Fibroblast of skin of scalp (primary cell): ENCODE measurements at regions not wholly inside any gene's neighbourhood (a gene's known extent, or its start where the extent isn't known, plus 50 kb on each side); places are given as distances from the start of the nearest gene placed in this dataset.
"Not testable (repeated sequence)": the region's sequence is repeated elsewhere in the genome, so short reads cannot be mapped to it uniquely, and the experiment has no call there.

Experiments used
- DNase-seq: peaks from one replicate; pipeline ENCODE4 v3.0.0-alpha.2; 2013

DNA sequence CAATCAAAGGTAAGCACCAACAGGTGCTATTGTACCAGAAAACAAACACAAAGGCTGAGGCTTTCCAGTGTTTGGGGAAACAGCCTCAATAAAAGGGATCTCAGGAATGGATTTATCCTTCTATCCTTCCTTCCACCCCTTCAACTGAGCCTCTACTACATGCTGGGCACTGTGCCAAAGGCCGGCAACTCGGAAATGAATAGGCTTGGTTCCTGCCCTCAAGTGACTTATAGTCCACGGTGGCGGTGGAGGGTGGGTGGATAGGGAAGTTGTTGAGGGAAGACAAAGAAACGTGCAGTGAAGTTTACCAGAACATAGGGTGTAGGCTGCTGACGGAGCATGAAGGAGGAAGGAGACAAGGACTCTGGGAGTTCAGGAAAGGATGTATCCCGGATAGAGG lies 73.4 kb upstream of the TAB2 start:
- DNase-seq = no peak

DNA sequence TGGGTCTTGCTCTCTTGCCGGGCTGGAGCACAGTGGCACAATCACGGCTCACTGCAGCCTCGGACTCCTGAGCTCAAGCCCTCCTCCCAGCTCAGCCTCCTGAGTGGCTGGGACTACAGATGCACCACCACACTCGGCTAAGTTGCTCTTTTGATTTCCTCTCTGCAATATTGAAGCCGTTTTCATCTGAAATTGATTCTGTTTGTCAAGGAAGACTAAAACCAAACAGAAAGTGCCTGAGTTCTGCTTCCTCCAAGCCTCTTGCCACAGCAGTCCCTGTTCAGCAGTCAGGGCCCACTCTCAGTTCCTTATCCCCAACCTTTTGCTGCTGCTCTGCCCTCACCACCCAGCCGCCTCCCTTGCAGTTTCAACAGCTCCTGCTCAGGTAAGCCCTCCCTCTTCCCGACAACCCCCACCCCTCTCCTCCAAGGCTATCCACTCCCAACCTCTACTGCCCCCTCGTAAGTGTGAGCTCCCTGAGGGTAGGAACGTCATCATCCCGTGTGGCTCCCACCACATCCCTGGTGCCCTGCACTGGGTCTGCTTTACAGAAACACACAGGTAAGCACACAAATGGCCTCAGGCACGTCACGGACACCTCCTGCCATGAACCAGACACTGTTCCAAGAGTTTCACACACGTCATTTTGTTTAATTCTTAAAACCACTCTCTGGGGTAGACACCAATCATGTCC lies 70.7 kb upstream of the TAB2 start:
- DNase-seq = no peak

GRCh38 chr6:149247385-149247763 lies 70.1 kb upstream of the TAB2 start:
- no peak for DNase-seq

- DNase-seq = not testable (repeated sequence)
These were observed 69.2 kb upstream of the TAB2 start for GRCh38 chr6:149248263-149248662.

DNA sequence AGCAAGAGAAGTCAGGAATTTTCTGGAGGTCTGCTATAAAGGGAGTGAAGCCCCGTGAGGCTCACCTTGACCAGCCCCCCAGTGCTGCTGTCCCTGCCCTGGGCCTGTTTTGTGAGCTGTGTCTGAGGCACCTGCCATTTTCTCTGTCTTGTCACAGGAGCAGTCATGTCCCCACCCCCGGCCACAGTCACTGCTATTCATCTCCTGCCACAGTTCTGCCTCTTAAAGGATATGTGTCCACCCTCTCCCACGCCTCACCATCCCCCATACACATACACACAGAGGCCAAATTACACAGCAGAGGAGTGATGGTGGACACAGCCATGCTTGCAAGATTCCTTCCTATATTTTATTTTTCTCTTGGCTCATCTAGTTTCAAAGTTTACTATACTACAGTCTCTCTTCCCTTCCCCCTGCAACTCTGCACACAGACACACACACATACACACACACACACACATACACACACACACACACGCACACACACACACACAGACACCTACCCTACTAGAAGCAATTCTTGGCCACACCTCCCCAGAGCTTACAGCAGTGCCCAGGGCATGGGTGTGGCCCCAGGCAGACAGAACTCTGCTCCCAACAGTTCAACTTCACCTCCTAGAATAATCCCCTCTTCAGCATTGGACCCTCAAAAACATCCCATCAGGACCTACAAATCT lies 68.7 kb upstream of the TAB2 start:
- DNase-seq = no peak

- DNase-seq = no peak
These were observed 67.8 kb upstream of the TAB2 start for GRCh38 chr6:149249370-149250357.

GRCh38 chr6:149250951-149251350 lies 66.6 kb upstream of the TAB2 start:
- DNase-seq = no peak

- DNase-seq = no peak
These were observed 64.9 kb upstream of the TAB2 start for GRCh38 chr6:149252622-149253021.

- DNase-seq = no peak
These were observed 63.3 kb upstream of the TAB2 start for GRCh38 chr6:149254253-149254652.

GRCh38 chr6:149259753-149260152 lies 57.8 kb upstream of the TAB2 start:
- no peak for DNase-seq

- no peak for DNase-seq
These were observed 57.2 kb upstream of the TAB2 start for GRCh38 chr6:149260214-149260874.

DNA sequence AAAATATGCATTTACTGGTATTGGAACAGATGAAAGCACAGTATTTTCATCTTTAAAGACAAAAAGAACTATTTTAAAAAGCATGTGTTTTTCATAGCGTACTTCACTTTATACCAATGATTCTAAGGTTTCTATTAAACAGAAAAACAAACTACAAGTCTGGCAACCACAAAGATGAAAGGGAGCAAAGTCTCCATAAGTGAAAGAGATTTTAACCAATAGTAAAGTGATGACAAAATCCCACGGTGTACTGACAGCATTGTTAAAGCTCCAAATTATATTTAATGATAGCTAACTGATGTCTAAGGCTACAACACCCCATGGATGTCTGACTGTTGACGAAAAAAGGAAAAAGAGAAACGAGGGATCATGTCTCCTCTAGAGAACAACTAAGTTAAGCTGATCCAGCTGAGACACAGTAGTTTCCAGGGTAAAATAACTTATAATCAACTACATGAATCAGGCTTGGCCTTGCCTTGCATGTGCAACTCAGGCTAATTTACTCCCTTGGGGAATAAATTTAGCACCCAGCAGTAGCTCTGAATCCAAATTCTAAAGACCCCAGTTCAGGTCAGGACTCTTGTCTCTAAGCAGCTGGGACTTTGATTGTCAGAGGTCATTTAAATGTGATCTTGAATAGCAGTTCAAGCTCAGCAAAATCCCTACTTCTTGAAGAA lies 56.0 kb upstream of the TAB2 start:
- DNase-seq = no peak

DNA sequence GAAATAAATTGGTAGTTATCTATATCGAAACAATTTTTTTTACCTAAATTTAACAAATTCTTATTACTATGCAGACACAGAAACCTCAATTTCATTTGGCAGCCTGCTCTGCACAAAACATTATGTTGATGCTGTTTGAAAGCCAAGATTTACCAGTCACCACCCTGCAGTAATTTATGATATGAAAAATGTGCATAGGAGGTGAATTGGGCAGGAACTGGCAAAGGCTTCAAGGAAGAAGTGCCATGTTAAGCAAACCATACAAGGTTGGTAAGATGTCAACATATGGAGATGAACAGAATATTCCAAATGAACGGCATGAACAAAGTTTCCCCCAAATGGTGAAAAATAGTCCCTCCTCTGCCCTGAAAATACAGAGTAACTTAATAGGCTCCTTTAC lies 54.2 kb upstream of the TAB2 start:
- no peak for DNase-seq

DNA sequence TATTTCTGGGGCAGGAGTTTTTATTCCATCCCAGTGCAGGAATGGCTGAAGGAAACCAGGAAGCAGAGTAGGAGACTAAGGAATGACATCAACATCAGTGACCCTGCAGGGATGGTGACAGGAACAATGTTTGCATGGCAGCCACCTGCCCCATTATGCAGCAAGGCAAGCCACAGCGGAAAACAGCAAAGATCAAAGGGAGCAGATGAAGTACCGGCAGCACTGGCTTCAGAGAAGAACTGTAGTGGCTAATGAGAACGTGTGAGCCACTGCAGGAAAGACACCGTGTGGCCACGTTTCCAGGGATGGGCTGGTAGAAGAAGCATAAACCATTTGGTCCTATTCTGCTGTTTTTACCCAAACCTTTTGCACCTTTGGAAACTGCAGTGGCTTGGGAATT lies 52.9 kb upstream of the TAB2 start:
- no peak for DNase-seq

DNA sequence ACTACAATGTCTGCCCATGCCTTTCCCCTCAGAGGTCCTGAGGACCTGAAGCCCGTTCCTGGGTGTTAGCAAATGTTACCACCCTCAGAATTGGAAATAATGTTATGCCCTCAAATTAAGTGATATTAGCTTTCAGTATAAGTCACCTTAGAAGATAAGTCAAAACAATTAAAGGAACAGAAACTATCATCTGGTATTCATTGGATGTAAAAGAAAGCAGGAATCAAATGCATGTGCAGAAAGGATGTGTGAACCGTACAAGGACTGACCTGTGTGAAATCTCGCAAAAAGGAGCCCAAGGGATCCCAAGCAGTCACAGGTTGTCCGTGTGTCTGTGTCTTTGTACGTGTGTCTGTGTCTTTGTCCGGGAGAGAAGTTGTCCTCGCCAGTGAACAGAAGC lies 51.6 kb upstream of the TAB2 start:
- DNase-seq = no peak

DNA sequence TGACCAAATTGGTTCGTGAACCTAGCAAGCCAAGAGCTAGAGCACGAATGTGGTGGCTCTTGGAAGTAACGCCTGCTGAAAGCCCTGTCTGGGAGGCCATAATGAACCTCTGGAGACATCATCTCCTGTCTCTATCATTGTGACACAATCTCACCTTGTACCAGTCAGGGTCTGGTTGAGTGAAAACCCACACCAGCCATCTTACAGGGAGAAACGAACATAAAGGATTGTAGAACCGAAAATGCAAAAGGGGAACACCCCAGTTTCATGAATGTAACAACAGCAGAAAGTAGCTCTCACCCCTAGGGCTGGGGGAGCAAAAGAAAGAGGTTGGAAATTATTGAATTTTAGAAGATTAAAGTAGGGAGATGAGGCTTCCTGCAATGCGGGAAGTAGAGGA lies 50.9 kb upstream of the TAB2 start:
- DNase-seq = no peak

DNA sequence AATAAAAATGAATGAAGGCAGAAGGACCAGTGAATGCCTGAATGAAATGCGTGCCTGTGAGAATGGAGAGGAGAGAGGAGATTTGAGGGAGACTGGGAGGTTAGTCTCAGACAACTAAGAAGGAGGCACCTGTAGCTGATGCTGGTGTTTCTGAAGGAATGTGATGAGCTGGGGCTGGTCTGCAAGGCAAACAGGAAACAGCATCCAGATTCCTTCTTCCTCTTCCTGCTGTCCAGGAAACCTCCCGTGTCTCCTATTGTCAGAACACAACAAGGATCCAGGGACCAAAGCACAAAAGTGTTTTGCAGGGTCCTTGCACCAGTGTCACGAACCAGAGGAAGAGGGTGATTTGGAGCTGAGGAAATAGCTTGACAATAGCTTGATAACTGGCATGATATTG lies 50.4 kb upstream of the TAB2 start:
- no peak for DNase-seq

GRCh38 chr6:149267513-149268043 lies 49.9 kb upstream of the TAB2 start:
- no peak for DNase-seq
